ENCODE measurements at regions not wholly inside any gene's neighbourhood (a gene's known extent, or its start where the extent isn't known, plus 50 kb on each side); places are given as distances from the start of the nearest gene placed in this dataset.

DNA sequence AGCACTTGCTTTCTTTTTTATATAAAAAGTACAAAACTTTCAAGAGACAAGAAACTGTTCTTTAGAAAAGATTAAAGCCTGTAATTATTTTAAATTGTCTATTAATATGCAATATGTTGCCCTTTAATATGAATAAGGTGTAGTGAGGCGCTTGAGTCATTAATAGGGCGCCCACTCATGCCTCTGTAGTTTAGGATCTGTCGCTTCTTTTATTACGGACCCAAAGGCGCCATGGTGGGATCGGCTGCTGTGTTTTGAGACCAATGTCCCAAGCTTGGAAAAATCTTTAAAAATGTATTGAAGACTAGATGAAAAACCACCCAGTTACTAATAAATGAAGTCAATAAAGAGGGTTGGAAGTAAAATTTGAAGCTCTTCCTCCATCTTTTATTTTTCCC lies 259.5 kb upstream of the MEIS2 start:
- WGBS, result 94% methylated on average over 6 of the region's 6 CpGs
- H3K27me3 ChIP-seq (ENCODE audit: control insufficient read depth in 4 of 4, insufficient read depth in 4 of 4, low read length in 3 of 4), result no peaks in the 10 kb centered on the region
- H3K4me1 ChIP-seq (ENCODE audit: control insufficient read depth in 4 of 4, insufficient read depth in 4 of 4, low read length in 3 of 4), result no peaks in the 10 kb centered on the region
- no peaks in the 10 kb centered on the region for H3K36me3 ChIP-seq (ENCODE audit: control insufficient read depth in 4 of 4, insufficient read depth in 3 of 4, low read depth in 1 of 4, low read length in 3 of 4)
- no peak for DNase-seq (ENCODE audit: low spot score)
- no peaks in the 10 kb centered on the region for H3K9me3 ChIP-seq (ENCODE audit: control insufficient read depth in 4 of 4, low read length in 3 of 4)
- no peak overlapping the region for H3K27ac ChIP-seq (ENCODE audit: low read depth in 1 of 2, low read length in 2 of 2)
- H3K9ac ChIP-seq (ENCODE audit: low read depth in 1 of 2, low read length in 2 of 2), result no peak overlapping the region
- H3K4me3 ChIP-seq (ENCODE audit: low read depth in 1 of 3, low read length in 3 of 3), result no peak overlapping the region
- TF ChIP-seq RAD21 (IDR thresholded peaks at IDR 0.05) (no peak), FOXA1 (IDR thresholded peaks at IDR 0.05) (no peak), NR2F2 (IDR thresholded peaks at IDR 0.05) (no peak), TAF1 (conservative IDR thresholded peaks at IDR 0.05) (no peak)
- TF ChIP-seq, protein P1, sequence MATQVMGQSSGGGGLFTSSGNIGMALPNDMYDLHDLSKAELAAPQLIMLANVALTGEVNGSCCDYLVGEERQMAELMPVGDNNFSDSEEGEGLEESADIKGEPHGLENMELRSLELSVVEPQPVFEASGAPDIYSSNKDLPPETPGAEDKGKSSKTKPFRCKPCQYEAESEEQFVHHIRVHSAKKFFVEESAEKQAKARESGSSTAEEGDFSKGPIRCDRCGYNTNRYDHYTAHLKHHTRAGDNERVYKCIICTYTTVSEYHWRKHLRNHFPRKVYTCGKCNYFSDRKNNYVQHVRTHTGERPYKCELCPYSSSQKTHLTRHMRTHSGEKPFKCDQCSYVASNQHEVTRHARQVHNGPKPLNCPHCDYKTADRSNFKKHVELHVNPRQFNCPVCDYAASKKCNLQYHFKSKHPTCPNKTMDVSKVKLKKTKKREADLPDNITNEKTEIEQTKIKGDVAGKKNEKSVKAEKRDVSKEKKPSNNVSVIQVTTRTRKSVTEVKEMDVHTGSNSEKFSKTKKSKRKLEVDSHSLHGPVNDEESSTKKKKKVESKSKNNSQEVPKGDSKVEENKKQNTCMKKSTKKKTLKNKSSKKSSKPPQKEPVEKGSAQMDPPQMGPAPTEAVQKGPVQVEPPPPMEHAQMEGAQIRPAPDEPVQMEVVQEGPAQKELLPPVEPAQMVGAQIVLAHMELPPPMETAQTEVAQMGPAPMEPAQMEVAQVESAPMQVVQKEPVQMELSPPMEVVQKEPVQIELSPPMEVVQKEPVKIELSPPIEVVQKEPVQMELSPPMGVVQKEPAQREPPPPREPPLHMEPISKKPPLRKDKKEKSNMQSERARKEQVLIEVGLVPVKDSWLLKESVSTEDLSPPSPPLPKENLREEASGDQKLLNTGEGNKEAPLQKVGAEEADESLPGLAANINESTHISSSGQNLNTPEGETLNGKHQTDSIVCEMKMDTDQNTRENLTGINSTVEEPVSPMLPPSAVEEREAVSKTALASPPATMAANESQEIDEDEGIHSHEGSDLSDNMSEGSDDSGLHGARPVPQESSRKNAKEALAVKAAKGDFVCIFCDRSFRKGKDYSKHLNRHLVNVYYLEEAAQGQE (IDR thresholded peaks at IDR 0.05), result no peak

DNA sequence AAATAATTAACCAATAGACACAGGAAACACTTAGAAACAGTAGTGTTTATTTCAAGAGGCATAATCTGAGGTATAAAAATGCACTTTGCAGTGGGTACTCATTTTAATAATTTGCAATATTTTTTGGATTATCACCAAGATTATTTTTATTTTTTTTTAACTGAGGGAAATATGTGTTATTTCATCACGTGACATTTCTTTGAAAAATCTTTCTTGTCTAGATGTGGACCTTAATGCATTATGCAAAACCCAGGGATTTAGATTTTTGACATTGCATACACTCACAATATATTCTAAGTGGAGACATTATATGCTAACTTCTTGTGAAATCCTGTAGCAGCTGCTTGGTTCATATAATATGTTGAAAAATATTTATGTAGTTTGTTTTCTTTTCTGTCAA lies 260.4 kb upstream of the MEIS2 start:
- no peaks in the 10 kb centered on the region for H3K4me1 ChIP-seq (ENCODE audit: control insufficient read depth in 4 of 4, insufficient read depth in 4 of 4, low read length in 3 of 4)
- WGBS, result 77% methylated on average over 1 of the region's 1 CpG
- no peaks in the 10 kb centered on the region for H3K27me3 ChIP-seq (ENCODE audit: control insufficient read depth in 4 of 4, insufficient read depth in 4 of 4, low read length in 3 of 4)
- H3K36me3 ChIP-seq (ENCODE audit: control insufficient read depth in 4 of 4, insufficient read depth in 3 of 4, low read depth in 1 of 4, low read length in 3 of 4), result no peaks in the 10 kb centered on the region
- H3K9ac ChIP-seq (ENCODE audit: low read depth in 1 of 2, low read length in 2 of 2), result no peak overlapping the region
- H3K9me3 ChIP-seq (ENCODE audit: control insufficient read depth in 4 of 4, low read length in 3 of 4), result no peaks in the 10 kb centered on the region
- no peak for DNase-seq (ENCODE audit: low spot score)
- no peak overlapping the region for H3K4me3 ChIP-seq (ENCODE audit: low read depth in 1 of 3, low read length in 3 of 3)
- TF ChIP-seq TAF1 (conservative IDR thresholded peaks at IDR 0.05) (no peak), FOXA1 (IDR thresholded peaks at IDR 0.05) (no peak), RAD21 (IDR thresholded peaks at IDR 0.05) (no peak), HNF4A (conservative IDR thresholded peaks at IDR 0.05) (no peak)
- H3K27ac ChIP-seq (ENCODE audit: low read depth in 1 of 2, low read length in 2 of 2), result no peak overlapping the region

DNA sequence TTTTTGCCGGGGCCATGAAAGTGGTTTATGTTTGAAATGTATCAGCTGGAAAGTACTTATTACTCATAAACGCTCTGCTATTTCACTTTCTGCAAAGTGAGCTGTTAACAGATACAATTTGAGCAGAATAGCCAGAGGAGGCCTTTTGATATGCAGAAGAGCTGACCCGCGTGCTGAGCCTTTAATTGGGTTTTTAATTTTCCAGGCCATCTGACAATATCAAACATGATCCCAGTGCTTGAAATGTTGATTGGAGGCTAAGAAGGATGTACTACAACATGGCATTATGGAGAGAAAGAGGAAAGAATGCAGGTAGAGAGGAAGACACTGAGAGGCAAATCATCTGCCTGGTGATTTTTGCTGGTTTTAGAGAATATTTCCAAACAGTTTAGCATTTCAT lies 261.3 kb upstream of the MEIS2 start:
- whole genome bisulfite sequencing, result 76% methylated on average over 4 of the region's 4 CpGs

More for the DNA sequence above, 261.3 kb upstream of the MEIS2 start:
- Histone ChIP-seq H3K4me1 (ENCODE audit: control insufficient read depth in 4 of 4, insufficient read depth in 4 of 4, low read length in 3 of 4) (no peaks in the 10 kb centered on the region), H3K4me3 (ENCODE audit: low read depth in 1 of 3, low read length in 3 of 3) (no peak overlapping the region), H3K36me3 (ENCODE audit: control insufficient read depth in 4 of 4, insufficient read depth in 3 of 4, low read depth in 1 of 4, low read length in 3 of 4) (no peaks in the 10 kb centered on the region), H3K27me3 (ENCODE audit: control insufficient read depth in 4 of 4, insufficient read depth in 4 of 4, low read length in 3 of 4) (no peaks in the 10 kb centered on the region), H3K9me3 (ENCODE audit: control insufficient read depth in 4 of 4, low read length in 3 of 4) (no peaks in the 10 kb centered on the region), H3K27ac (ENCODE audit: low read depth in 1 of 2, low read length in 2 of 2) (no peak overlapping the region), H3K9ac (ENCODE audit: low read depth in 1 of 2, low read length in 2 of 2) (no peak overlapping the region)
- DNase-seq (ENCODE audit: low spot score), result no peak
- TF ChIP-seq, protein P1 (IDR thresholded peaks at IDR 0.05), result no peak
- TF ChIP-seq SP1 (IDR thresholded peaks at IDR 0.05), result no peak
- no peak for TF ChIP-seq CTCF (IDR thresholded peaks at IDR 0.05; ENCODE audit: low read depth, low read length, missing input control)
- TF ChIP-seq TAF1 (conservative IDR thresholded peaks at IDR 0.05), result no peak
- no peak for TF ChIP-seq YY1 (IDR thresholded peaks at IDR 0.05)
- TF ChIP-seq FOXA1 (IDR thresholded peaks at IDR 0.05), result no peak
- no peak for TF ChIP-seq ATF3 (IDR thresholded peaks at IDR 0.05)

Measured in liver (tissue), 8 donors.